Activated T-cell treated with anti-CD3 and anti-CD28 coated beads for 24 hours (primary cell): ENCODE measurements at regions not wholly inside any gene's neighbourhood (a gene's known extent, or its start where the extent isn't known, plus 50 kb on each side); places are given as distances from the start of the nearest gene placed in this dataset.

ENCODE experiments used
- DNase-seq: peaks from one replicate; pipeline ENCODE4 v3.0.0-alpha.2; 2020; ENCODE audit warnings: low read depth

DNA sequence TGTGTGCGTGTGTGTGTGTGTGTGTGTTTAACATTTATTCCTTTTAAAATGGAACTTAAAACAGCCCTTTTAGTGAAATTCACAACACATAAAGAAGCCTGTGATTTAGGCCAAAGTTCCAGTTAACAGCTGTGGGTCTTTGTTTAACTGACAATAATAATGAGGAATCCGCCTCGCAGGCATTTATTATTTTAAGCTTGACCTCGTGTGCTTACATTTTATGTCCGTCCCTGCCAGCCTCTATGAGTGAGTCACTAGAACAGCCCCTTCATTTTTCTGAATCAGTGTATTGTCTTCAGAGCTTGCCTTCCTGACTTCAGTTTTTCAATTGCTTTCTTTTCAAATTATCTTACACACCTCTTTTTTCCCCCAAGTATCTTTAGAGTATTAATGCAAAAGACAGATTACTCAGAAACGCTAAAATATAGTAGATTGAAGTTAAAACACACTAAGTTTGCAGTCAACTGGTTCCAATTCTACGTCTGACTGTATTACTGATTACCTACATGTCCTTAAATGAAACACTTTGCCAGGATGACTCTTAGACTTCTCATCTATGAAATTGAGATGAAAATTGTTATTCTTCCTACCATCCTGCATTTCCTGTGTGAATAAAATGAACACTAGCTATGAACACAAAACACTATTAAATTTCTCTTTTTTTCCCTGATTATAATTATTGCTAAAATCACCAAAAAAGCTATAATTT is 319.6 kb upstream of the HS3ST1 start:
- DNase-seq: no peak

DNA sequence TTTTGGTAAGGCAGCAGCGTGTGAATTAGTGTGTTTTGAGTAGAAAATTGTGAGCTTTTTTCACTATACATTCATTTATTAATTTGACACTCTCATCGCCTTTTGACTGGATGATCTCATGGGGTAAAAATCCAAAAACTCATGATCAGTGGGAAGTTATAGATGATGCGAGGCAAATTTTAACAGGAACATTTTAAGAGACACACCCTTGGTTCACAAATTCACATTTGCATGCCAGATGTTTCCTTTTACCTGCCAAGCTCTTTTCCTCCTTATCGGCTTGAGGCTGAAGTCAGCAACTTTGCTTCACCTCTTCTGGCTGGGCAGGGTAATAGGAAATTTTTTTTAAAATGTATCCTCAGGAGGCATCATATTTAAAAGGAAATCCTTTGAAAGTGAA is 318.0 kb upstream of the HS3ST1 start:
- no peak for DNase-seq

DNA sequence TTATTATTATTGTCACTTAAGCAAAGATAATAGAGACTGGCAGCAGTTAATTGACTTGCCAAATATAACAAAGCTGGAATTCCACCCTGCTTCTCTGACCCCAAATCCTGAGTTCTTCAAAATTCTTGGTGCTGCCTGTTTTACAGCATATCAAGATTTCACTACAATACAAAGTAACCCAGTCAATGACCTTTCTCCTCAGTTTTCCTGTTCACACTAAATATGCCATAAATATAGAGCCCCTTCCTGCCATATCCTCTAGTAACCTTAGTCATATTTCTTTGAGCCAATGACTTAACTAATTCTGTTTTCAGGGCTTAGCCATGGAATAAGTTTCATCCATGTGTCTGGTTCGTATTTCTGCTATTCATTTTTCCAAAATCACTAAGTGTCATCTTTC is 315.3 kb upstream of the HS3ST1 start:
- DNase-seq: no peak

DNA sequence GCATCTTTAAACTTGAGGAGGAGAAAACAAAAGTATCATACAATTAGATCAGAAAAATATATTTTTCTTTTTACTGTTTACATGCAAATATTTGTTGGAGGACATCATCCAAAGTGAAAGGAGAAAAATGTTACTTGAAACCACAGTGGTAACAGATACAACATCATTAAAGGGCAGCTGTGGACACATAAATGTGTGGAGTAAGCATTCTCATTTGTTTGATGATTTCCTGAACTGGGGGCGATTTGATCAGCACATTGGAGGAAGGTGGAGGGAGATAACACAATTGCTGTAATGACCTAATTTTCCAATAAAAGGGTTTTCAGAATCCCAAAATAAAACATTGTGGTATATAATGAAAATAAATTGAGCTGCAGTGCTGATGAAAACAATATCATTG is 314.5 kb upstream of the HS3ST1 start:
- DNase-seq: no peak

DNA sequence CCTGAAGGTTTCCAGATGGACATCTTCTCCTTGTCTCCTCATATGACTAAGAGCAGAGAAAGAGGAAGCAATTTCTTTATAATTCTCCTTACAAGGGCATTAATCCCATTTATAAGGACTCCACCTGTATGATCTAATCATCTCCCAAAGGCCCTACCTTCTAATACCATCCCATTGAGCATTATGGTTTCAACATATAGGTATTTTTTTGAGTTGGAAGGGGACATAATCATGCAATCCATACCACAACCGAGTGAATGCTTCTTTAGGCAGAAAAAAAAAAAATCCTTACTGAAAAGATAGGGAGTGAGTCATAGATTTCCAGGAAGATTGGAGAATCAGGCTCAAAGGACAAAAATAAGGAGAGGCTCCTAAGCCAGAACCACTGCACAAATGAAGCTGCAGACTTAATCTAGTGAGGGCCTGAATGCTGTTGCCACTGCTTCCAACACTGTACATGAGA is 312.5 kb upstream of the HS3ST1 start:
- DNase-seq: no peak

DNA sequence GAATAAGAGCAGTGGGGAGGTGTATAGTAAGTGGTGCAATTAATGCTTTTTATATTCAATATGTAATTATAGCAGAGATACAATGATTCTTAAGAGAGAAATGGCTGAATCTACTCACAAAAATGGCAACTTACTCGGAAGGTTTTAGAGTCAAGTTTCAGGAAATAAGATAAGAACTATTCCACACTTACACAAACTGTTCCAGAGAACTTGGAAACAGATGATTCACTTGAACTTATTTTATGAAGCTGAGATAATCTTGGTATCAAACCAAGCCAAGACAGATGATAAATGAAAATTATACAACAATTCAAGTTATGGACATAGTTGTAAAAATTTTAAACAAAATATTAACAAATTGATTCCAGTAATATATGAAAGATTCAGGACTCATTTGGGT is 311.3 kb upstream of the HS3ST1 start:
- no peak for DNase-seq

DNA sequence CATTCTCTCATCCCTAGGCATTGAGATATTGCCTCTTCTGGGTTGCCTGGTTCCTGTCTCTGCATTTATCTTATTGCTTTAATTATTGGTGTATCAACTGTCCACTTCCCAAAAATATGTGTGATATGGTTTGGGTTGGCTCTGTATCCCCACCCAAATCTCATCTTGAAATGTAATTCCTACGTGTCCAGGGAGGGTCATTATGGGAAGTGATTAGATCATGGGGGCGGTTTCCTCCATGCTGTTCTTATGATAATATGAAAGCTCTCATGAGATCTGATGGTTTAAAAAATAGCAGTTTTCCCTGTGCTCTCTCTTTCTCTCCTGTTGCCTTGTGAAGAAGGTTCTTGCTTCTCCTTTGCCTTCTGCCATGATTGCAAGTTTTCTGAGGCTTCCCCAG is 308.3 kb upstream of the HS3ST1 start:
- DNase-seq: no peak

DNA sequence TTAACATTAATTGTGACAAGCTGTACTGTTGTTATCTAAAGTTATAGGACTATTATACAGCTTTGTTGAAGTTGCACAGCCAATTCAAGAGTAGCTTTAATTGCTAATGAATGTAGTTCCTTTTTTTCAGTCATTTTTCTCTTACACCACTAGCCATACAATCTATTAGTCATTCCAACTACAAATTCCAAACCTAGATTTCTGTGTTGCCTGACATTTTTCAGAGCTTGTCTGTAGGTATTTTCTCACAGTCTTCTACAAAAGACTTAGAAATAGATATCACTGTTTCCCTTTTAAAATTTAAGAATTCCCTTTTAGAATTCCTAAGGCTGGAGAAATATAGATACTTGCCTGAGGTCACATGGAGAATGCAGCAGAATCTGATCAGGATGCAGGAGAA is 307.0 kb upstream of the HS3ST1 start:
- no peak for DNase-seq

DNA sequence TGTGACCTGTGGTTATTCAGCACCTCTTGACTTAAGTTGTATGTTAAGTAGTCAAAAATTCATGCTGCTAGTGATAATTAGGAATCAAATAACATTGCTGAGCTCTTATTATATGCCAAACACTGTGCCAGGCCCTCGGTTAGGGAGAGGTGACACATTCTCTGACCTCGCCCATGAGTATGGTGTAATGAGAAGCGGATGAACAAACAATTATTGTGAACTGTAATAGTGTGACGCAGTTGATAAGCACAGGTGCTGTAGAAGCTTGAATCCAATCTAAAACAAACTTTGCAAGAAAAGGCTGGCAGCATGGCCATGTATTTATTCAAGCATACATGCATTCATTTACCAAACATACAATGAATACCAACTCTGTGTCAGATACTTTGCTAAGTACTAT is 303.5 kb upstream of the HS3ST1 start:
- DNase-seq: no peak

DNA sequence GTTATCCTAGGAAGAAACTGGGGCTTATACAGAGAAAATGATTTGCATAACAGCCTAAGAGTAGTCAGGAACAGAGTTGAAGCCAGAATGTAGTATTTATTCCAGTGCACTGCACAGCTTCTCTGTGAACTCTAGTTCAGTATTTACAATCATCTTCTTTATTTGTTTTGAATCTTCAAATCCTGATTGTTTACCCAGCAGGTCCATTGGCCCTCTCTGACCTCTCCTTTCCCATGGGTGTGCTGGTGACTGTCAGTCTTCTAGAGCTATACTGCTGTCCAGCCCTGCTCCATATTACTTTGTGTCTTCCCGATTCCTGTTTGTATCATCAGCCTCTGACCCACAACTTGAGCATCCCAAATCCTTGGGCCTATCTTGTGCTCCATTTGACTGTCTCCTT is 301.9 kb upstream of the HS3ST1 start:
- DNase-seq: no peak

DNA sequence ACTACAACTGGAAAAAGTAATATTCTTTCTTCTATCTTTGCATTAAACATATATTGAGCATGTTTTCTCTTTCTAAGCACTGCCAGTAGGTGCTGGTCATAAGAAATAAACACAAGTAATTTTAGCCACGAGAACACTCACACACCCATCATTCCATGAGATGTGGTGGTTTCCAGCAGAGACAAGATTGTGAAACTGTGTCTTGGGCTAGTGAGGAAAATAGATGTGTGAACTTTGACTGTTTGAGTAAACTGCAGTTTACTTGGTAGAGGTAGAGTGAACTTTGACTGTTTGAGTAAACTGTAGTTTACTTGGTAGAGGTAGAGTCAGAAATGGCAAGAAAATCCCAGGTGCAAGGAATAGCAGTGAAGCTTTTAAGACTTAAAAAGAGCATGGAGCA is 300.9 kb upstream of the HS3ST1 start:
- DNase-seq: no peak

DNA sequence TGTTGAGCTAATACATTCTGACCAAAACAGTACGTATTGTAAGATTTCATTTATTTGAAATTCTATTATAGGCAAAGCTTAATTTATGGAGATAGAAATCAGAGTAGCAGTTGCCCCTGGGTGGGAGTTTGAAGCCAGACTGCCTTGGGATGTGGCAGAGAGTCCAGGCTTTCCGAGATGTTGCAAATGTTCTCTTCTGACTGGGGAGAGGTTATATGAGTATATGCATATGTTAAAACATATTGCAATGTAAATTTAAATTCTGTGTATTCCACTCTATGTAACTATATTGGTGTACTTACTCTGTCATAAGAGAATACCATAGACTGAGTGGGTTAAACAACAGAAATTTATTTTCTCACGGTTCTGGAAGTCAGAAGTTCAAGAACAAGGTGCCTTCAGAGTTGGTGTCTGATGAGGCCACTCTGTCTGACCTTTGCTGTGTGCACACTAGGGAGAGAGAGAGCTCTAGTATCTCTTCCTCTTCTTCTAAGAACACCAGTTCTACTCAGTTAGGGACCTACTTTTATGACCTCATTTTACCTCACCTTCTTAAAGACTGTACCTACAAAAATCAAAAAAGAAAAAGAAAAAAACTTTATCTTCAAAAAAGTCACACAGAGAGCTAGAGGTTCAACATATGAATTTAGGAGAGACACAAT is 299.3 kb upstream of the HS3ST1 start:
- no peak for DNase-seq

DNA sequence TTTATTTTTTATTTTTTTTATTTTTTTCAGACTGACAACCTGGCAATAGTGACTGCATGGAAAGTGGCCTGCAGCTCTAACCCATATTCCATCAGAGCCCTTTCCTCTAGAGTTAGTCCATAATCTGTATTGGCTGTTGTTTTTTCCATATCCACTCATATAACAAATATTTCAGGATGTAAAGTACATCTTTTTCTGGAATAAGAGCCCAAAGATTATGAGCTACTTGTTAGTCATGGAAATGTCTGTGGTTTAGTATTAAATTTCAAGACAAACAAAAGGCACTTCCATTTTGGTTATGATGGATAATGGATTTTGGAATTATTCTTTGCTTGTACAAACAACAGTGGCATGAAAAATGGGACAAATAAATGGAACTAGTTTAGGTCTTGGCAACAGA is 296.0 kb upstream of the HS3ST1 start:
- no peak for DNase-seq

DNA sequence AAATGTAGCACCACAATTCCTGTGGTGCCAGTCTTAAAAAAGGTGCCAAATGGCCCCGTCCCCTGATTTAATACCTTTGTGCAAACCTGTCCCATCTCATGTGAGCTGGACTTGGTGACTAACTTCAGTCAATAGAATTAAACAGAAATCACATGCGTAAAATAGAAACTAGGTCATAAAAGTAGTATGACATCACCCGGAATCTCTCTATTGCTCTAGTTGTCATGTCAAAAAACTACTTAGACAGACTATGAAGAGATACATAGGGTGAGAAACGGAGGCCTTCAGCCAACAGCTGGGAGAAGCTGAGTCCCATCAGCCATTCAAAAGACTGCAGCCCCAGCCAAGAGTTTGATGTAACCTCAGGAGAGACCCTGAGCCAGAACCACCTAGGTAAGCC is 293.5 kb upstream of the HS3ST1 start:
- no peak for DNase-seq

DNA sequence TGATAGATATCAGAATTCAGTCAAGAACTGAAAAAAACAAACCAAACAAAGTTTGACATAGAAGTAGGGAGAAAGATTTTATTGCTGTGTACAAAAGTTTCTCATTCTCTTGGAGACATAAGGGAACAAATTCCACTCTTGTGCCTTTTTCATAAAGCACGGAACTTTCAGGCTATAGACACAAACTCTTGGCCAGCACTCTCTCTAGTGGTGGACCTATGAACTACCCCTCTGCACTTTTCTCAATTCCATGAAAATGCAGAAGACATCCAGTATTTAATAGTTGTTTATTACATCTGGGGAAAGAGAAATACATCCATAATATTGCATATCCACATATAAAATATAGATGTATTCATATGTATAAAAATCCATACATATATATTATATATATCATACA is 291.6 kb upstream of the HS3ST1 start:
- no peak for DNase-seq

DNA sequence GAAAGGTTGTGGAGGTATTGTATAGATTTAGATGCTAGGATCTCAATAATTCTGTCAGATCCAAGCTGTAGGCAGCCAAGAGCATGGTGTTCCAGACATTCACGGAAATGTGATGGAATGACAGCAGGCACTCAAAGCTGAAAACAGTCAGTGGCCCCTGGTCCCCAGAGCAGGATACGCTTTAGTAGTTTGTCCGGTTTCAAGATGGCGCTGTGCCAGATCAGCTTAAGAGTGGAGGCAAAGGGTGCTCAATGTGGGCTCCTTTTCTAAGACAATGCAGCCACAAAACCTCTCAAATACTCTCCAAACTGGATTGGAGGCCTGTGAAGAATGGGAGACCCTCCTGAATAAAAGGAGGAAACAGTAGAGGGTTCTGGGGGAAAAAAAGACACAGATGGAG is 291.2 kb upstream of the HS3ST1 start:
- no peak for DNase-seq

DNA sequence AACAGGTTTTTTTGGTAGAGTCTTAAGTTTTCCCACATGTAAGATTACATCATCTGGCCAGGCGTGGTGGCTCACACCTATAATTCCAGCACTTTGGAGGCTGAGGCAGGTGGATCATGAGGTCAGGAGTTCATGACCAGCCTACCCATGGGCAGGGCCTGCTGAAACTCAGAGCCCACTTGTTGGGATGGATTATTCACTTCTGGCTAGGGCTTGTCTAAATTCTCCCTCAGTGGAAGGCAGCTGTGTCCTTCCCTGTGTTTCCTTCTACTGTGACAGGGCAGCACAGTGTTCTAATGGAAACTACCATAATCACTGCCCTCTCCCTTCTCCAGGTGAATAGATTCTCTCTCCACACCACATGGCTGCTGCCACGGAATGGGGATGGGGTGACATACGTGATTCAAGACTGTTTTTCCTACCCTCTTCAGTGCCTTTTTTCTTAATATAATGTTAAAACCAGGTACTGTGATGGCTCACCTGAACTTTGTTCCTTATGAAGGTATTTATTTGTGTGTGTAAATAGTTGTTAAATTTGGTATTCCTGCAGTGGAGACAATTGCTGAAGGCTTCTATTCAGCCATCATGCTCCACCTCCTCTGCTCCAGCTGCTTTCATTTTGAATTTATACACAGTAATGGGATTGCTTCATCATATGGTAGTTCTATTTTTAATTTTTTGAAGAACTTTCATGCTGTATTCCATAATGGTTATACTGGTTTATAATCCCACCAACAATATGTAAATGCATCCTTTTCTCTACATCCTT is 287.2 kb upstream of the HS3ST1 start:
- DNase-seq: no peak

DNA sequence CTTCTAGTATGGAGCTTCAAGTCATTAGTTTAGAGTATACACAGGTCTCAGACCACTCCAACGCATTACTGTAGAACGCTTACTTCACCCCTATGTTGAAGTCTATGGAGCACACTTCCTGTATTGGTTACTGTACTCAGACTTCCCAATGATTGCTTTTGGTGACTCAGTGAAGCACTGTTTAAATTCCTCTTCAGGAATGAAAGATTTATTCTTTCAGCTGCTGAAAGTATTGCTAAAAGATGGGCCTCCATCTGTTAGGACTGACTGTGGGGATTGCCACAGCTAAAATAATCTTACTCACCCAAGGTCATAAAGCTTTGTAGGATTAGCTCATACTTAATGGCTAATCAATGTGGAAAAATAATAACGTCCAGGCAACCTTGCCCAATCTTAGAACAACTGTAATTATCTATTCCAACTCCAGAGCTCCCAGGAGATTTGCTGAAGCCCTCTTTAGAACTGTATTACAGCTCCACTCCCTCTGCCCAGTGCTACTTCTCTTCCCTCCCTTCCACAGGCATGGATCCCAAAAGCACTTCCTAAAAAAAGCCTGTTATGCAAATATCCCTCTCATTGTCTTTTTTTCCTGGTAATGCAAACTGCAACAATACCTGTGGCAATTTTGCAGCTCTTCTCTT is 281.9 kb upstream of the HS3ST1 start:
- DNase-seq: no peak

DNA sequence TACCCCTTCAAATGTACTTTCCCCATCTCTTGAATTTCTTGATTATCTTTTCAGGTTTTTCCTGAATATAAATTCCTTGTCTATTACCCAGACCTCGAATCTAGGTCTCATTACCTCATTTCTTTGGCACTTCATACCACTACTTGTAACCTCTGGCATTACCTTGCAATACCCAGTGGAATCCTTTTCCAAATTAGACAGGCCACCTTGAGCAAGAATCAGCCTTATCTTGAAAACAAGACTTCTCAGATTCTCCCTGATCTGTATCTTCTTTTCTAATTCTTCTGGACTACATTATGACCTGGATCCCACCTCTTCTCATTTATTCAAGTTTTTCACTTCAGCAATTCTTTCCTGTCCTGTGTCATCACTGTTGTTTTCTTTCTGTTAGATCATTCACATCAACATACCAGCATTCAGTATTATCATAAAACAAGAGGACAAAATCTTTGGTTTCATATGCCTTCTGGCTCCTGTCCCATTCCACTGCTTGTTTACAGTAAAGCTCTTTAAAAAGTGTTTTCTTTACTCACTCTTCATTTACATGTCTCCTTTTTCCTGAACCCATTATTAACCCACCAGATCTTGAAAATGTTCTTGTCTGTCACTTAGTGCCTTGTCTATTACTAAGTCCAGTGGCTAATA is 275.6 kb upstream of the HS3ST1 start:
- no peak for DNase-seq

DNA sequence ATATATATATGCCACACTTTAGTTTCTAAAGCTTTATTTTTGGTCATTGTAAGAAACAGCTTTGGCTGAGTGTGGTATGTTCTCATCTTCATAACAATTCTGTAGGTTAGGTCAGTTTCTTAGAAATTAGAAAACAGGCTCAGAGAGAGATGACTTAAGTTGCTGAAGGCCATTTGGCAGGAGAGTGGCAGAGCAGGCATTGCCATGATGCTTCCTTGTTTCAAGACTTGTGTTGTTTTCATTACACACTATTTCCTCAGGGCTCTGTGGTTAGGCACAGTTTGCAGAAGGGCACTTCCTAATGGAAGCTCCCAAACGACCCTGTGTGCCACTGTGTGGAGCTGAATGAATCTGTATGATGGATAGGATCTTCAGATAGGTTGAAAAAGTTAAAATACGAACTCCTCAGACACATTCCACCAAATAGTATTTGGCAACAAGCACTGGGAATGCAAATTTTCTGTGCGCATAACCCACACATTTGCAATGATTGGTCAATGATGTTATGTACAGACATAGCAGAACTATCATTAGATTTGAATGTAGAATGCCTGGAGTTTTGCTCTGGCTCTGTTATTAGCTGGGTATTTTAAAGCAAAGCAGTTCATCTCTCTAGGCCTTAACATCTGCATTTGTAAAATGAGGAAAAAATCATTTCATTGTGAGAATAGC is 274.3 kb upstream of the HS3ST1 start:
- no peak for DNase-seq

DNA sequence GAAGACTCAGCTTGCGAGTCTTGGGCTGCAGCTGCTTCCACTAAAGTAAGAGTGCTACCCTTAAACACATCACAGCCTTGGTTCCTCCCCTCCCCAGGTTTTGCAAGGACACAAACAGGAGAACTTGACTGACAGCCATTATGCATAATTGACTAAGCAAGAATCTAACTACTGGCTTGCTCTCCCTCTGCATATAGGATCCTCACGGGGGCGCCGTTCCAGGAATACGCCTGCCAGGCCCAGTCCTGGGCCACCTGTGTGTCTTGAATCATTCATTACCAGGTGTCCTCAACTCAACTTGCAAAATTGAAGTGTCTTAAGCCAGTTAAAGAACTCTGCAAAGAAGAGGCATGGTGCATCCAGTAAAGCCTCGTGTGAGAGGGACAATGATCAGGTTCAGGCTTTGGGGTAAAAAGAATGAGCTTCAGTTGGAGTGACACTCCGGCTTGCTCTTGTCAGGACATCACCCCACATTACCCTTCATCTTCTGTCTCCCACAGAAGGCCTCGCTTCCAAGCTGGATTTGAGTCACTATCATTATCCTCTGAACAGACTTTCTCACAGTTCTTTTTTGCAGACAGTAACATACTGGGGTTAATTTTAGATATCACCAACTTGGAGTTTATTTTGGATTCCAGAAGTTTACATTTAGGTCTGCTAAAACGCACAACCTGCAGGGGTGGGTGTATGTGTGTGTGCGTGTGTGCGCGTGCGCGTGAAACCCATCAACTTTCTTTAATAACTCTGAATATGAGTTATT is 273.5 kb upstream of the HS3ST1 start:
- no peak for DNase-seq
